SU-DHL-6 (cell line): ENCODE measurements at regions not wholly inside any gene's neighbourhood (a gene's known extent, or its start where the extent isn't known, plus 50 kb on each side); places are given as distances from the start of the nearest gene placed in this dataset.

Experiments used
- H2AFZ ChIP-seq: fragments of 200-600 bp; sonication (generic); 2 replicates; pipeline ENCODE4 v1.6.1; 2014; ENCODE audit warnings: low read depth, mild to moderate bottlenecking, moderate library complexity, mixed read lengths, antibody characterized with exemption, low read length; ENCODE audit not compliant: severe bottlenecking
- H3F3A ChIP-seq: fragments of 200-600 bp; shearing (Covaris generic); 2 replicates; pipeline ENCODE4 v1.6.0; 2016; ENCODE audit warnings: antibody characterized with exemption, mild to moderate bottlenecking; ENCODE audit not compliant: insufficient read depth
- H3K27ac ChIP-seq: fragments of 200-600 bp; sonication (generic); 2 replicates; pipeline ENCODE4 v1.5.1; 2016; ENCODE audit warnings: low read depth, mild to moderate bottlenecking, low read length, moderate library complexity, mixed read lengths
- H3K27me3 ChIP-seq: fragments of 200-600 bp; sonication (generic), shearing (Covaris generic); 2 replicates; pipeline ENCODE4 v1.6.0; 2014; ENCODE audit warnings: mild to moderate bottlenecking, low read length
- H3K36me3 ChIP-seq: fragments of 200-600 bp; sonication (generic); 2 replicates; pipeline ENCODE4 v1.6.1; 2014; ENCODE audit warnings: mild to moderate bottlenecking, low read length, mixed read lengths
- H3K4me2 ChIP-seq: fragments of 300-600, 200-600 bp; shearing (Covaris generic), sonication (generic); 2 replicates; pipeline ENCODE4 v1.6.0; 2014; ENCODE audit warnings: low read length, low read depth, mild to moderate bottlenecking; ENCODE audit not compliant: poor library complexity, severe bottlenecking
- H3K4me3 ChIP-seq: fragments of 200-600 bp; sonication (generic); 2 replicates; pipeline ENCODE4 v1.5.1; 2014; ENCODE audit warnings: antibody characterized with exemption, low read length, mild to moderate bottlenecking, mixed read lengths; ENCODE audit not compliant: insufficient read depth, poor library complexity, severe bottlenecking
- H3K79me2 ChIP-seq: fragments of 200-600 bp; sonication (generic); 2 replicates; pipeline ENCODE4 v1.6.1; 2014; ENCODE audit warnings: mild to moderate bottlenecking, low read length, moderate library complexity; ENCODE audit not compliant: insufficient read depth
- H3K9ac ChIP-seq: fragments of 200-600 bp; sonication (generic); 2 replicates; pipeline ENCODE4 v1.7.0; 2014; ENCODE audit warnings: mild to moderate bottlenecking, low read length
- H3K9me2 ChIP-seq: fragments of 200-600 bp; sonication (generic); replicated peaks from 2 replicates; pipeline ENCODE4 v1.6.1; 2014; ENCODE audit warnings: low read length; ENCODE audit not compliant: insufficient read depth
- H3K9me3 ChIP-seq: fragments of 200-600 bp; sonication (generic); 2 replicates; pipeline ENCODE4 v1.6.1; 2014; ENCODE audit warnings: low read length, mixed read lengths; ENCODE audit not compliant: insufficient read depth
- H4K20me1 ChIP-seq: fragments of 200-600 bp; sonication (generic); 2 replicates; pipeline ENCODE4 v1.6.1; 2014; ENCODE audit warnings: low read depth, mild to moderate bottlenecking, antibody characterized with exemption, low read length, moderate library complexity, mixed read lengths
- CTCF ChIP-seq: fragments of 200-600 bp; sonication (generic); IDR thresholded peaks from one replicate; pipeline ENCODE4 v1.5.1; 2017; ENCODE audit warnings: antibody characterized with exemption, mild to moderate bottlenecking, low read length, moderate library complexity; ENCODE audit not compliant: insufficient read depth, poor library complexity, severe bottlenecking
- EZH2phosphoT487 ChIP-seq: fragments of 200-600 bp; sonication (generic), shearing (Covaris generic); conservative IDR thresholded peaks from 2 replicates; pipeline ENCODE4 v1.6.1; 2018; ENCODE audit warnings: mild to moderate bottlenecking, antibody characterized with exemption, low read length, moderate library complexity, mixed read lengths

DNA sequence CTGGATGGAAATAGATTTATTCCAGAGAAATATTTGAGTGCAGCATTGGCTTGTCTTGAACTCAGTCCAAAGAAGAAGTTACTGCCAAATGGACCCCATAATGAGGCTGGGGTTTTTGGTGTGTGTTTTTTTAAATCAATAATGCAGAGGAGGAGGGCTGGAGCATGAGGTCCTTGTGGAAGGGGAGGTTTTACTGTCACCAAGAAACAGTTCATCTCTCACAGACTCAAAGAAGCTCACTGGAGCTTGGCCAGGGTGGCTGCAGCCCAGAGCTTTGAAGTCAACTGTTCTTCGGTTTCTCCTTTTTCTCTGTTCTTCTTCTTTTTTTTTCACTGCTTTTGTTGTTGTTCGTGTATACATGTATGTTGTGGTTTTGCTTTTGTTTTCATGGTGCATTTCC lies 377.7 kb downstream of the FBXW7 start:
- no peaks in the 10 kb centered on the region for H3K36me3 ChIP-seq
- no peaks in the 10 kb centered on the region for H3K9me2 ChIP-seq
- no peaks in the 10 kb centered on the region for H3K27me3 ChIP-seq
- no peak overlapping the region for H3K4me3 ChIP-seq
- no peak overlapping the region for H2AFZ ChIP-seq
- TF ChIP-seq EZH2phosphoT487, result no peak
- no peak for TF ChIP-seq CTCF
- H3K4me2 ChIP-seq, result no peak overlapping the region
- H3F3A ChIP-seq, result no peaks in the 10 kb centered on the region
- no peaks in the 10 kb centered on the region for H3K9me3 ChIP-seq
- no peaks in the 10 kb centered on the region for H3K79me2 ChIP-seq
- no peak overlapping the region for H3K27ac ChIP-seq
- H4K20me1 ChIP-seq, result no peaks in the 10 kb centered on the region
- H3K9ac ChIP-seq, result no peak overlapping the region

DNA sequence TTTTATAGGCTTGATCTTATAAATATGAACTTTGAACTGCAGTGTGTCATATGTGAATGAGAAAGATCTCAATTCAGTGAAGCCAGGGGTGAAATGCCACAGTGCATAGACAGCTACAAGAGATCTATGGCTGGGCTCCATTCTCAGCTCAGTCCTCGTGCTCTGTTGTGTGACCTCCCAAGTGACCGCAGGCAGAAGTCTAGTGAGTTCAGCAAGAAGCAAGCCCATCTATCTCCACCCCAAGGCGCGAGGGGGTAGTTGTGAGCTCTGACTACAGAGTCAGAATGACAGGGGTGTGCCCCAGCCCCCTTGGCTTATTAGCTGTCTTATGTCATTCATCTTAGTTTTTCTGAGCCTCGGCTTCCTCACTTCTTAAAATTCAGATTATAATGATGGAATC lies 378.3 kb downstream of the FBXW7 start:
- H3F3A ChIP-seq, result no peaks in the 10 kb centered on the region
- no peaks in the 10 kb centered on the region for H4K20me1 ChIP-seq
- no peaks in the 10 kb centered on the region for H3K79me2 ChIP-seq
- H3K27ac ChIP-seq, result no peak overlapping the region
- no peak overlapping the region for H3K4me2 ChIP-seq
- no peak overlapping the region for H3K4me3 ChIP-seq
- H3K9me2 ChIP-seq, result no peaks in the 10 kb centered on the region
- no peak overlapping the region for H2AFZ ChIP-seq
- TF ChIP-seq CTCF (no peak), EZH2phosphoT487 (no peak)
- H3K9ac ChIP-seq, result no peak overlapping the region
- no peaks in the 10 kb centered on the region for H3K36me3 ChIP-seq
- H3K27me3 ChIP-seq, result no peaks in the 10 kb centered on the region
- H3K9me3 ChIP-seq, result no peaks in the 10 kb centered on the region

- TF ChIP-seq CTCF (no peak), EZH2phosphoT487 (no peak)
- no peaks in the 10 kb centered on the region for H3K36me3 ChIP-seq
- H2AFZ ChIP-seq, result no peak overlapping the region
- no peaks in the 10 kb centered on the region for H3K27me3 ChIP-seq
- no peaks in the 10 kb centered on the region for H3K9me2 ChIP-seq
- no peak overlapping the region for H3K9ac ChIP-seq
- H3K4me2 ChIP-seq, result no peak overlapping the region
- no peaks in the 10 kb centered on the region for H3K79me2 ChIP-seq
- H4K20me1 ChIP-seq, result no peaks in the 10 kb centered on the region
- no peaks in the 10 kb centered on the region for H3F3A ChIP-seq
- no peaks in the 10 kb centered on the region for H3K9me3 ChIP-seq
- no peak overlapping the region for H3K27ac ChIP-seq
- no peak overlapping the region for H3K4me3 ChIP-seq
Measured at GRCh38 chr4:152156442-152156841, 379.4 kb downstream of the FBXW7 start.

DNA sequence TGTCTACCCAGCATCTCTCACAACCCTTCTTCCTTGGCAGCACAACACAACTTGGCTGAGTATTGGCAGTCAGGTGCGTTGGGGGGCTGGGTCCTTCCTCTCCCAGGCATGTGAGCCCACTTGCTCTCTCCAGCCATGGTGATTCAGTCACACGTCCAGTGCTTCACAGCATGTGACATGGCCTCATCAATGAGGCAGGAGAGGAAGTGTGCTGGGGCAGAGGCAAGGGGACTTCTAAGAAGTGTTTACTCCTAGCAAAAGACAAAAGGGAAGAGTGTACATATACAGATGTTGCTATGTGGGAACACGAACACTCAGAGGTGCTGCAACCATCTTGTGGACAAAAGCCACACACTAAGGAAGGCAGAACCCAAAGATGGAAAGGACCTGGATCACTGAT lies 380.8 kb downstream of the FBXW7 start:
- no peak for TF ChIP-seq EZH2phosphoT487
- no peak for TF ChIP-seq CTCF
- Histone ChIP-seq H3K9ac (no peak overlapping the region), H3K4me3 (no peak overlapping the region), H3K79me2 (no peaks in the 10 kb centered on the region), H3F3A (no peaks in the 10 kb centered on the region), H2AFZ (no peak overlapping the region), H3K4me2 (no peak overlapping the region), H3K27me3 (no peaks in the 10 kb centered on the region), H4K20me1 (no peaks in the 10 kb centered on the region), H3K9me2 (no peaks in the 10 kb centered on the region), H3K27ac (no peak overlapping the region), H3K36me3 (no peaks in the 10 kb centered on the region), H3K9me3 (no peaks in the 10 kb centered on the region)
